Naive thymus-derived CD8-positive, alpha-beta T cell (primary cell): ENCODE measurements at regions not wholly inside any gene's neighbourhood (a gene's known extent, or its start where the extent isn't known, plus 50 kb on each side); places are given as distances from the start of the nearest gene placed in this dataset.
A peak's percentile ranks its signal among the peaks of the same experiment; 100 is the strongest.
"Not testable (repeated sequence)": the region's sequence is repeated elsewhere in the genome, so short reads cannot be mapped to it uniquely, and the experiment has no call there.

ENCODE experiments used
- ATAC-seq, 2 donors: fragments of 150-1000 bp; cut with Tn5 transposase in 1 of 2; sonication (Bioruptor Pico), chemical (Tn5 transposase) in 1 of 2; 1 replicate in 1 of 2; 2 replicates in 1 of 2; pipeline ENCODE4 v1.10.0; 2021; ENCODE audit warnings: mild to moderate bottlenecking in 2 of 2, moderate library complexity in 2 of 2
- POLR2A ChIA-PET: fragments of 350-600 bp; sonication (Branson Sonifier 250); formaldehyde crosslinking; loops from one replicate; lab custom pipeline; 2021; ENCODE audit warnings: antibody characterized with exemption; lab: Charles Lee
- DNase-seq, 10 donors: peaks; one replicate each; pipeline versions ENCODE4 v3.0.0 to v3.0.0-alpha.2; 2020 to 2022
- H3K27ac Mint-ChIP-seq, 10 donors: one replicate each; pipeline ENCODE4 v1.8.0; 2020 to 2022; ENCODE audit warnings: mild to moderate bottlenecking in 10 of 10, mixed read lengths in 10 of 10, moderate library complexity in 4 of 10, inconsistent platforms in 1 of 10
- H3K27me3 Mint-ChIP-seq, 5 donors: one replicate each; pipeline ENCODE4 v1.8.0; 2021 to 2022; ENCODE audit warnings: mixed read lengths in 5 of 5
- H3K36me3 Mint-ChIP-seq, 3 donors: one replicate each; pipeline ENCODE4 v1.8.0; 2020 to 2022; ENCODE audit warnings: mixed read lengths in 3 of 3, mild to moderate bottlenecking in 2 of 3, inconsistent platforms in 1 of 3
- H3K4me1 Mint-ChIP-seq, 4 donors: one replicate each; pipeline ENCODE4 v1.8.0; 2021 to 2022; ENCODE audit warnings: mixed read lengths in 4 of 4
- H3K4me3 Mint-ChIP-seq, 10 donors: one replicate each; pipeline ENCODE4 v1.8.0; 2020 to 2022; ENCODE audit warnings: mild to moderate bottlenecking in 10 of 10, mixed read lengths in 10 of 10, moderate library complexity in 6 of 10, inconsistent platforms in 1 of 10
- H3K9me3 Mint-ChIP-seq, 9 donors: one replicate each; pipeline ENCODE4 v1.8.0; 2020 to 2022; ENCODE audit warnings: mixed read lengths in 9 of 9, mild to moderate bottlenecking in 3 of 9, inconsistent platforms in 1 of 9, moderate library complexity in 1 of 9

- DNase-seq = no peak
- H3K4me3 Mint-ChIP-seq = no peak overlapping the region
- no peak overlapping the region for H3K27ac Mint-ChIP-seq
- peaks cover 69 to 98% (median 81%) of the 10 kb centered on the region in 5 donors for H3K27me3 Mint-ChIP-seq
- H3K9me3 Mint-ChIP-seq = peaks cover 9 to 93% (median 49%) of the 10 kb centered on the region in 9 donors
- POLR2A ChIA-PET = no interaction called here
- ATAC-seq = no peak
- H3K36me3 Mint-ChIP-seq = peaks cover 21 to 69% (median 27%) of the 10 kb centered on the region in 3 donors
- peaks cover 7 to 20% (median 9%) of the 10 kb centered on the region in 4 donors for H3K4me1 Mint-ChIP-seq
These were observed 137.7 kb downstream of the TRIM27 start for GRCh38 chr6:28785962-28786679.

GRCh38 chr6:28789553-28790083, 134.2 kb downstream of the TRIM27 start:
- H3K9me3 Mint-ChIP-seq = peaks cover 7 to 99% (median 50%) of the 10 kb centered on the region in 9 donors
- peaks cover 8 to 61% (median 21%) of the 10 kb centered on the region in 3 donors for H3K36me3 Mint-ChIP-seq
- H3K4me3 Mint-ChIP-seq = peak overlapping the region in 7 of 10 donors; percentile 0 to 56 (median 35)
- no peak for DNase-seq
- peaks cover 67 to 100% (median 83%) of the 10 kb centered on the region in 5 donors for H3K27me3 Mint-ChIP-seq
- H3K27ac Mint-ChIP-seq = peak overlapping the region in 2 of 10 donors; percentile 45 to 88
- ATAC-seq = no peak
- POLR2A ChIA-PET = no interaction called here
- H3K4me1 Mint-ChIP-seq = peaks cover 8 to 21% (median 11%) of the 10 kb centered on the region in 4 donors

- DNase-seq = no peak
- Mint-ChIP-seq H3K36me3 (peaks cover 8 to 66% (median 18%) of the 10 kb centered on the region in 3 donors), H3K27ac (no peak overlapping the region), H3K4me3 (no peak overlapping the region), H3K27me3 (peaks cover 68 to 100% (median 86%) of the 10 kb centered on the region in 5 donors), H3K4me1 (peaks cover 8 to 23% (median 12%) of the 10 kb centered on the region in 4 donors), H3K9me3 (peaks cover 0 to 99% (median 48%) of the 10 kb centered on the region in 9 donors)
- ATAC-seq = no peak
- POLR2A ChIA-PET = no interaction called here
These were observed 132.8 kb downstream of the TRIM27 start for GRCh38 chr6:28791002-28791383.

GRCh38 chr6:28794175-28795002, 129.4 kb downstream of the TRIM27 start:
- H3K27ac Mint-ChIP-seq = peak overlapping the region in 2 of 10 donors; percentile 39 to 73
- POLR2A ChIA-PET = no interaction called here
- H3K4me1 Mint-ChIP-seq = peaks cover 6 to 13% (median 9%) of the 10 kb centered on the region in 4 donors
- peaks cover 0 to 72% (median 28%) of the 10 kb centered on the region in 9 donors for H3K9me3 Mint-ChIP-seq
- peak overlapping the region in 5 of 10 donors; percentile 7 to 43 (median 21) for H3K4me3 Mint-ChIP-seq
- H3K27me3 Mint-ChIP-seq = peaks cover 68 to 97% (median 83%) of the 10 kb centered on the region in 5 donors
- peaks cover 8 to 53% (median 13%) of the 10 kb centered on the region in 3 donors for H3K36me3 Mint-ChIP-seq
- ATAC-seq (no peak), DNase-seq (no peak)

GRCh38 chr6:28800647-28801046, 123.1 kb downstream of the TRIM27 start:
- H3K4me1 Mint-ChIP-seq, H3K27ac Mint-ChIP-seq, ATAC-seq, POLR2A ChIA-PET, DNase-seq, H3K4me3 Mint-ChIP-seq: not testable (repeated sequence)
- H3K36me3 Mint-ChIP-seq = peaks cover 3 to 46% (median 19%) of the 10 kb centered on the region in 3 donors
- peaks cover 0 to 55% (median 21%) of the 10 kb centered on the region in 9 donors for H3K9me3 Mint-ChIP-seq
- peaks cover 64 to 88% (median 73%) of the 10 kb centered on the region in 5 donors for H3K27me3 Mint-ChIP-seq

GRCh38 chr6:28802417-28803336, 121.1 kb downstream of the TRIM27 start:
- POLR2A ChIA-PET = no interaction called here
- ATAC-seq (no peak), DNase-seq (no peak)
- Mint-ChIP-seq H3K4me3 (no peak overlapping the region), H3K27ac (no peak overlapping the region), H3K36me3 (peaks cover 3 to 37% (median 12%) of the 10 kb centered on the region in 3 donors), H3K4me1 (peaks cover 0 to 1% (median 0%) of the 10 kb centered on the region in 4 donors), H3K9me3 (peaks cover 0 to 58% (median 19%) of the 10 kb centered on the region in 9 donors), H3K27me3 (peaks cover 60 to 87% (median 75%) of the 10 kb centered on the region in 5 donors)

DNA sequence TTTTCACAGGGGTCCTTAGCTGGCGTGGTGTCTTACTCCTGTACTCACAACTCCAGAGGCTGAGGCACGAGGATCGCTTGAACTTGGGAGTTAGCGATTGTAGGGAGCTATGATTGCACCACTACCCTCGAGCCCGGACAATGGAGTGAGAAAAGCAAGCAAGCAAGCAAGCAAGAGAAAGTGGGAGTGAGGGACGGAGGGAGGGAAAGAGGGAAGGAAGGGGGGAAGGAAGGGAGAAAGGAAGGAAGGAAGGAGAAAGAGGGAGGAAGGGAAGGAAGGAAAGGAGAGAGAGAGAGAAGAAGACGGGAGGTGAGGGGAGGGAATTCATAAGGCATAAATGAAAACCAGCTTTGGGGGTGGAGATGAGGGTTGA, 120.5 kb downstream of the TRIM27 start:
- Mint-ChIP-seq H3K27ac (no peak overlapping the region), H3K27me3 (peaks cover 62 to 87% (median 77%) of the 10 kb centered on the region in 5 donors), H3K4me3 (no peak overlapping the region), H3K9me3 (peaks cover 0 to 65% (median 24%) of the 10 kb centered on the region in 9 donors), H3K36me3 (peaks cover 3 to 42% (median 17%) of the 10 kb centered on the region in 3 donors), H3K4me1 (peaks cover 0 to 6% (median 0%) of the 10 kb centered on the region in 4 donors)
- POLR2A ChIA-PET = no interaction called here
- ATAC-seq (no peak), DNase-seq (no peak)

GRCh38 chr6:28807682-28808280, 116.0 kb downstream of the TRIM27 start:
- H3K4me3 Mint-ChIP-seq = no peak overlapping the region
- peaks cover 0 to 25% (median 3%) of the 10 kb centered on the region in 4 donors for H3K4me1 Mint-ChIP-seq
- peaks cover 13 to 61% (median 20%) of the 10 kb centered on the region in 3 donors for H3K36me3 Mint-ChIP-seq
- DNase-seq (no peak), ATAC-seq (no peak)
- H3K9me3 Mint-ChIP-seq = peaks cover 7 to 84% (median 44%) of the 10 kb centered on the region in 9 donors
- H3K27ac Mint-ChIP-seq = peak overlapping the region in 1 of 10 donors; percentile 72
- POLR2A ChIA-PET = interaction anchor here (0.6 kb wide), 1 partner anchor 165 kb away, joined by 3 read pairs; no protein-coding TSS in a partner anchor
- peaks cover 58 to 91% (median 80%) of the 10 kb centered on the region in 5 donors for H3K27me3 Mint-ChIP-seq

DNA sequence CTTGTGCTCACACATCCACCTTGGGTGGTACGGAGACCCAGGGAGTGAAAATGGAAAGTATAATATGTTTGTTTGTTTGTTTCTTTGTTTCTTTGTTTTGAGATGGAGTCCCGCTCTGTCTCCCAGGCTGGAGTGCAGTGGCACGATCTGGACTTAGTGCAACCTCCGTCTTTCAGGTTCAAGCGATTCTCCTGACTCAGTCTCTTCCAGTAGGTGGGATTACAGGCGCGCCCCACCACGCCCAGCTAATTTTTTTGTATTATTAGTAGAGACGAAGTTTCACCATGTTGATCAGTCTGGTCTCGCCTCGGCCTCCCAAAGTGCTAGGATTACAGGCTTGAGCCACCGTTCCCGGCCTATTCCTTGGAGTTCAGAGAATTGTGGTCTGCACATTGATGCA, 115.4 kb downstream of the TRIM27 start:
- no peak for DNase-seq
- H3K4me3 Mint-ChIP-seq = no peak overlapping the region

DNA sequence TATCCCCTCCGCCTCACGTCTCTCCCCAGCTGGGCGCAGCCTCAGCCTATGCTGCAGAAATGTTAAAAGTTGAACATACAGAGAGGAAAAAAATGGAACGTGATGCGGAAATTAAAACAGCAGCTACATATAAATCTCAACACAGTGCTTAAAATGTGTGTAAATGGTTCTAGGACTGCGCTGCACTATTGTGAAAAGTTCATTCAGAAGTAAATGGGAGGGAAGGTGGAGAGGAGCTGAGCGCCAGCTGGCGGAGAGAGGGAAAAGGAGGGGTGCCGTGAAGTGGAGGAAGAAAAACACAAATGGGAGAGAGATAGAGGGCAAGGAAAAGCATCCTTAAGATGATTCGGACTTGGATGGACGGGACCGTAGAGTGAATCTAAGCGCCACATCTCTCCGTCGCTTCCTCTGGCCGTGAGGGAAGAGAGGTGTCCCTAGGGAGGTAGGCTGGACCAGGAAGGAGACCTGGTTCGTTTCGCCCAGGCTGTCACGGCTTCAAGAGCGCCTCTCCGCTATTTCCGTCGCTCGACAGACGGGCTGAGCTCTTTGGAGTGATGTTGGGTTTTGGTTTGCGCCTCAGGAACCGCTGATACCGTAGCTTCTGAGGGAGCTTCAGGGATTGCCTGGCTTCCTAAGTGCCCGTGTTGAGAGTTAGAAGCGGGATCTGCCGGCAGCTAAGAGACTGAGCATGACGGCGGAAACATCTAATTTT, 113.7 kb downstream of the TRIM27 start:
- Mint-ChIP-seq H3K4me3 (peak overlapping the region in 4 of 10 donors; percentile 19 to 49 (median 34)), H3K4me1 (peaks cover 3 to 37% (median 10%) of the 10 kb centered on the region in 4 donors), H3K36me3 (peaks cover 18 to 61% (median 25%) of the 10 kb centered on the region in 3 donors), H3K27me3 (peaks cover 65 to 94% (median 86%) of the 10 kb centered on the region in 5 donors), H3K9me3 (peaks cover 7 to 87% (median 45%) of the 10 kb centered on the region in 9 donors), H3K27ac (peak overlapping the region in 3 of 10 donors; percentile 58 to 89 (median 89))
- POLR2A ChIA-PET = no interaction called here
- DNase-seq = no peak
- ATAC-seq = no peak

More for the DNA sequence above, 115.4 kb downstream of the TRIM27 start:
- peaks cover 9 to 85% (median 44%) of the 10 kb centered on the region in 9 donors for H3K9me3 Mint-ChIP-seq
- H3K27ac Mint-ChIP-seq = no peak overlapping the region
- POLR2A ChIA-PET = interaction anchor here (0.6 kb wide), 1 partner anchor 164 kb away, joined by 3 read pairs; no protein-coding TSS in a partner anchor
- peaks cover 17 to 57% (median 18%) of the 10 kb centered on the region in 3 donors for H3K36me3 Mint-ChIP-seq
- H3K27me3 Mint-ChIP-seq = peaks cover 58 to 91% (median 80%) of the 10 kb centered on the region in 5 donors
- no peak for ATAC-seq
- H3K4me1 Mint-ChIP-seq = peaks cover 0 to 26% (median 3%) of the 10 kb centered on the region in 4 donors
